Caco-2 (cell line): ENCODE measurements at regions not wholly inside any gene's neighbourhood (a gene's known extent, or its start where the extent isn't known, plus 50 kb on each side); places are given as distances from the start of the nearest gene placed in this dataset.

Source experiments
- BruUV-seq: library from RNA; stranded (reverse); fragments of 400-500 nt; replicated peaks from 2 replicates; lab custom pipeline; 2021; lab: Mats Ljungman, UMichigan
- CTCF ChIA-PET: fragments of 300-600 bp; sonication (Branson Sonifier 250); formaldehyde crosslinking; loops from one replicate; lab custom pipeline; 2022; ENCODE audit warnings: antibody characterized with exemption; lab: Charles Lee
- POLR2A ChIA-PET: fragments of 300-600 bp; sonication (Branson Sonifier 250); formaldehyde crosslinking; loops from one replicate; lab custom pipeline; 2022; ENCODE audit warnings: antibody characterized with exemption; lab: Charles Lee
- DNase-seq, 2 experiments: peaks; one replicate each; pipeline versions ENCODE4 v3.0.0 to v3.0.0-alpha.2; 2020 to 2022
- H3K27me3 ChIP-seq: replicated peaks from 2 replicates; pipeline ENCODE4 v1.6.0; 2011; ENCODE audit warnings: low read length; ENCODE audit not compliant: control insufficient read depth, insufficient read depth
- H3K36me3 ChIP-seq: 2 replicates; pipeline ENCODE4 v1.5.1; 2011; ENCODE audit warnings: low read length; ENCODE audit not compliant: control insufficient read depth, insufficient read depth
- H3K4me1 ChIP-seq: fragments of 250-450 bp; sonication (Bioruptor Pico); 2 replicates; pipeline ENCODE4 v1.5.1; 2020; ENCODE audit warnings: mild to moderate bottlenecking
- H3K4me3 ChIP-seq: 2 replicates; pipeline ENCODE4 v1.5.1; 2011; ENCODE audit warnings: low read depth, mild to moderate bottlenecking, control low read depth, low read length
- H3K9me3 ChIP-seq: fragments of 250-450 bp; sonication (Bioruptor Pico); 2 replicates; pipeline ENCODE4 v1.5.1; 2020; ENCODE audit warnings: mild to moderate bottlenecking, moderate library complexity
- H3K27ac Mint-ChIP-seq: one replicate; pipeline ENCODE4 v1.8.0; 2022; ENCODE audit warnings: mixed read lengths; ENCODE audit not compliant: unreplicated experiment
- H3K27me3 Mint-ChIP-seq: one replicate; pipeline ENCODE4 v1.8.0; 2022; ENCODE audit warnings: mixed read lengths; ENCODE audit not compliant: insufficient read depth, unreplicated experiment
- H3K36me3 Mint-ChIP-seq: one replicate; pipeline ENCODE4 v1.8.0; 2022; ENCODE audit warnings: mild to moderate bottlenecking, mixed read lengths; ENCODE audit not compliant: insufficient read depth, unreplicated experiment
- H3K4me1 Mint-ChIP-seq: one replicate; pipeline ENCODE4 v1.8.0; 2022; ENCODE audit warnings: low read depth, mixed read lengths; ENCODE audit not compliant: unreplicated experiment
- H3K4me3 Mint-ChIP-seq: one replicate; pipeline ENCODE4 v1.8.0; 2022; ENCODE audit warnings: mild to moderate bottlenecking, moderate library complexity, mixed read lengths; ENCODE audit not compliant: unreplicated experiment
- H3K9me3 Mint-ChIP-seq: one replicate; pipeline ENCODE4 v1.8.0; 2022; ENCODE audit warnings: mixed read lengths; ENCODE audit not compliant: unreplicated experiment
- intact Hi-C: fragments of 100-400 bp; cut with micrococcal nuclease; formaldehyde crosslinking; loops from one replicate; pipeline ENCODE4 v1.10.0; 2022; ENCODE audit not compliant: unreplicated experiment
- TF ChIP-seq, protein P1 (sequence below), 2 experiments: fragments of 200-600 bp in 1 of 2; IDR thresholded peaks; 1 replicate in 1 of 2; 2 replicates in 1 of 2; pipeline versions ENCODE4 v1.5.1 to v1.8.0; 2011 to 2022; ENCODE audit warnings: antibody characterized with exemption in 1 of 2, control low read depth in 1 of 2, inconsistent platforms in 1 of 2, low read depth in 1 of 2, low read length in 1 of 2, mild to moderate bottlenecking in 1 of 2, moderate library complexity in 1 of 2; ENCODE audit not compliant: insufficient read depth in 1 of 2, severe bottlenecking in 1 of 2, unreplicated experiment in 1 of 2

DNA sequence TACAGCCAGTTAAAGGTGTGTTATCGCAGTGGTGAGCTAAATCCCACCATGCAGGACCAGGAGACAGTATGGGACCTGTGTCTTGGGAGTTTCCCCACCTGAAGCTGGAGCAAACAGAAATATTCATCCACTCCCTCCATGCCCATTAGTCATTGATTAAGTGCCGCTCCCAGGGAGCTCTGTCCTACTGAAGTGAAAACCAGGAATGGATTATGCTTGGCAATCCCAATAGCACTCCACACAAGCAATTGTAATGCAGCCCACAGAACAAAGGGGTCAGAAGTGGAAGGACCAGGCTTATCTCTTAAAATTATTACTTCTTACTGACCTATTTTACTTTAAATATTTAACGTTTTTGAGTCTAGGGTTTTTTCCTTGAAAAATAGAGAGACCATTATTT is 1005.4 kb downstream of the ADGRL2 start:
- no TSS peak for BruUV-seq
- H3K9me3 ChIP-seq, result no peaks in the 10 kb centered on the region
- H3K36me3 Mint-ChIP-seq, result no peaks in the 10 kb centered on the region

DNA sequence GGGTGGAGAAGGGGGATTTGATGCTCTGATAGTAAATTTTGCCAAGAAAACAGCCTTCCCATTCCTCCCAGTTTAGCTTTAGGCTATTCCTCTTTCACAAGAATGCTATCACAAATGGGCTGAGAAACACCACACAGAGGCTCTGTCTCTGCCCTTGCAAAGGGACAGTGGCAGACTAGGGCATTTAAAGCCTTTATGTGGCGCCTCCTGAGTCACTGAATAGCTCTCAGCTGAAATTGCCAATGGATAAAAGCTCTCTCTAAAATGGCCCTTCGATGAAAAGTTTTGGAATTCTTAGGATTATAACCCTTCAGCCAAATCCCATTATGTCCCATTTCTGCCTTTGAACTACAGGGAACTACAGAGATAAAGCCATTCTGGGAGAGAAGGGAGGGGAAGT is 1000.4 kb downstream of the ADGRL2 start:
- peaks cover 8% of the 10 kb centered on the region for H3K9me3 Mint-ChIP-seq
- POLR2A ChIA-PET, result no interaction called here

More for the DNA sequence above, 1005.4 kb downstream of the ADGRL2 start:
- Mint-ChIP-seq H3K27ac (no peak overlapping the region), H3K4me1 (no peaks in the 10 kb centered on the region), H3K9me3 (no peaks in the 10 kb centered on the region), H3K4me3 (no peak overlapping the region), H3K27me3 (peaks cover 2% of the 10 kb centered on the region)
- no peak for DNase-seq
- Histone ChIP-seq H3K27me3 (no peaks in the 10 kb centered on the region), H3K4me1 (no peaks in the 10 kb centered on the region), H3K36me3 (no peaks in the 10 kb centered on the region), H3K4me3 (no peak overlapping the region)
- POLR2A ChIA-PET, result no interaction called here
- intact Hi-C loops, result no loop called here
- TF ChIP-seq, protein P1, sequence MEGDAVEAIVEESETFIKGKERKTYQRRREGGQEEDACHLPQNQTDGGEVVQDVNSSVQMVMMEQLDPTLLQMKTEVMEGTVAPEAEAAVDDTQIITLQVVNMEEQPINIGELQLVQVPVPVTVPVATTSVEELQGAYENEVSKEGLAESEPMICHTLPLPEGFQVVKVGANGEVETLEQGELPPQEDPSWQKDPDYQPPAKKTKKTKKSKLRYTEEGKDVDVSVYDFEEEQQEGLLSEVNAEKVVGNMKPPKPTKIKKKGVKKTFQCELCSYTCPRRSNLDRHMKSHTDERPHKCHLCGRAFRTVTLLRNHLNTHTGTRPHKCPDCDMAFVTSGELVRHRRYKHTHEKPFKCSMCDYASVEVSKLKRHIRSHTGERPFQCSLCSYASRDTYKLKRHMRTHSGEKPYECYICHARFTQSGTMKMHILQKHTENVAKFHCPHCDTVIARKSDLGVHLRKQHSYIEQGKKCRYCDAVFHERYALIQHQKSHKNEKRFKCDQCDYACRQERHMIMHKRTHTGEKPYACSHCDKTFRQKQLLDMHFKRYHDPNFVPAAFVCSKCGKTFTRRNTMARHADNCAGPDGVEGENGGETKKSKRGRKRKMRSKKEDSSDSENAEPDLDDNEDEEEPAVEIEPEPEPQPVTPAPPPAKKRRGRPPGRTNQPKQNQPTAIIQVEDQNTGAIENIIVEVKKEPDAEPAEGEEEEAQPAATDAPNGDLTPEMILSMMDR (IDR thresholded peaks at IDR 0.05; ENCODE audit: insufficient read depth in 1 of 2, low read depth in 1 of 2, low read length in 1 of 2, severe bottlenecking in 1 of 2, unreplicated experiment in 1 of 2), result no peak
- CTCF ChIA-PET, result no interaction called here

GRCh38 chr1:82800721-82801120 is 1000.0 kb downstream of the ADGRL2 start:
- H3K27me3 ChIP-seq, result no peaks in the 10 kb centered on the region
- TF ChIP-seq, protein P1 (IDR thresholded peaks at IDR 0.05; ENCODE audit: insufficient read depth in 1 of 2, low read depth in 1 of 2, low read length in 1 of 2, severe bottlenecking in 1 of 2, unreplicated experiment in 1 of 2), result no peak
- no peaks in the 10 kb centered on the region for H3K9me3 ChIP-seq
- CTCF ChIA-PET, result no interaction called here
- H3K27ac Mint-ChIP-seq, result no peak overlapping the region
- no peak for DNase-seq
- H3K4me1 Mint-ChIP-seq, result no peaks in the 10 kb centered on the region
- H3K4me3 ChIP-seq, result no peak overlapping the region
- H3K4me1 ChIP-seq, result no peaks in the 10 kb centered on the region
- no peaks in the 10 kb centered on the region for H3K36me3 ChIP-seq
- no peak overlapping the region for H3K4me3 Mint-ChIP-seq
- no peaks in the 10 kb centered on the region for H3K27me3 Mint-ChIP-seq
- intact Hi-C loops, result no loop called here
- peaks cover 8% of the 10 kb centered on the region for H3K9me3 Mint-ChIP-seq
- POLR2A ChIA-PET, result no interaction called here
- H3K36me3 Mint-ChIP-seq, result no peaks in the 10 kb centered on the region
- BruUV-seq, result no TSS peak

More for the DNA sequence above, 1000.4 kb downstream of the ADGRL2 start:
- BruUV-seq, result no TSS peak
- Histone ChIP-seq H3K4me1 (no peaks in the 10 kb centered on the region), H3K4me3 (no peak overlapping the region), H3K9me3 (no peaks in the 10 kb centered on the region), H3K36me3 (no peaks in the 10 kb centered on the region), H3K27me3 (no peaks in the 10 kb centered on the region)
- no peaks in the 10 kb centered on the region for H3K4me1 Mint-ChIP-seq
- no peaks in the 10 kb centered on the region for H3K36me3 Mint-ChIP-seq
- H3K4me3 Mint-ChIP-seq, result no peak overlapping the region
- TF ChIP-seq, protein P1 (IDR thresholded peaks at IDR 0.05; ENCODE audit: insufficient read depth in 1 of 2, low read depth in 1 of 2, low read length in 1 of 2, severe bottlenecking in 1 of 2, unreplicated experiment in 1 of 2), result no peak
- DNase-seq, result no peak
- CTCF ChIA-PET, result no interaction called here
- intact Hi-C loops, result no loop called here
- no peak overlapping the region for H3K27ac Mint-ChIP-seq
- no peaks in the 10 kb centered on the region for H3K27me3 Mint-ChIP-seq
